RPMI7951 (cell line): ENCODE measurements at regions not wholly inside any gene's neighbourhood (a gene's known extent, or its start where the extent isn't known, plus 50 kb on each side); places are given as distances from the start of the nearest gene placed in this dataset.
"Not testable (repeated sequence)": the region's sequence is repeated elsewhere in the genome, so short reads cannot be mapped to it uniquely, and the experiment has no call there.

Experiments used
- DNase-seq: peaks from one replicate; pipeline ENCODE4 v3.0.0-alpha.2; 2012; ENCODE audit warnings: low read depth

DNA sequence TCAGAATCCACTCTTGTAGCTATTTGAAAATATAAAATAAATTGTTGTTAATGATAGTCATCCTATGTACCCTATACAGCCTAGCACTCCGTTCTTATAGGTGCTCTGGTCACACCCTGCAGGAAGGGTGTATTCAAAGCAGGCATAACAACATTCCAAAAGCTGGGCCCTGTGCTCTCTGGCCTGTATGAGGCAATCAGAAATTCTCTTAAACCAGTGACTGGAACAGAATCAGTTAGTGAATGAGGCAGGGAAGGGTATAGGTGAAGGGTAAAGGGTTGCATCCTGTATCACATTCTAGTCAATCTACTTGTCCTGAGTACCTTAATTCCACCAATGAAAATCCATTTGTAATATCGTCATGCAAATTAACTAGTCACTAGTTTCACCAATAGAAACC is 154.5 kb upstream of the ZNF217 start:
- DNase-seq, result no peak

DNA sequence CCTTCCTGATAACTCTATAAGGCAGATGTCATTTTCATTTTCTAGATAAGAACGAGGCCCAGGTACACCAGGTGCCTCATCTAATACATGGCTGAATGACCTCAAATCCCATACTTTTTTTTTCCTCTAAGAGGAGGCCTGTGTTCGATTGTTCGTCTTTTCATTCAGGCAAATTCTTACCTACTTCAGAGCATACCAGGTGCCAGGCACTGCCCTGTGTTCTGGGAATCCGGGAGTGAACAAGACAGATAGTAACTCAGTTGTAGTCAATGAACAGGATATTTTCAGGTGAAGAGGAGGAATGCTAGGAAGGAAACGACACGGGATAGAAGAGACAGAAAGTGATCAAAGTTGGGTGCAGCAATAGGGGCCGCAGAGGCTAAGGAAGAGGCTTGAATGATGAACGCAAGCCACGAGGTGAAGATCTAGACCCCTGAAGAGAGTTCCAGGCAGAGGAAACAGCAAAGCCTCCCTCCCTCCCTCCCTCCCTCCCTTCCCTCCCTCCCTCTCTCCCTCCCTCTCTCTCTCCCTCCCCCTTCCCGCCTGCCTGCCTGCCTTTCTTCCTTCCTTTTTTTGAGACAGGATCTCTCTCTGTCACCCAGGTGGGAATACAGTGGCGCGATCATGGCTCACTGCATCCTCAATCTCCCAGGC is 150.1 kb upstream of the ZNF217 start:
- DNase-seq, result no peak

DNA sequence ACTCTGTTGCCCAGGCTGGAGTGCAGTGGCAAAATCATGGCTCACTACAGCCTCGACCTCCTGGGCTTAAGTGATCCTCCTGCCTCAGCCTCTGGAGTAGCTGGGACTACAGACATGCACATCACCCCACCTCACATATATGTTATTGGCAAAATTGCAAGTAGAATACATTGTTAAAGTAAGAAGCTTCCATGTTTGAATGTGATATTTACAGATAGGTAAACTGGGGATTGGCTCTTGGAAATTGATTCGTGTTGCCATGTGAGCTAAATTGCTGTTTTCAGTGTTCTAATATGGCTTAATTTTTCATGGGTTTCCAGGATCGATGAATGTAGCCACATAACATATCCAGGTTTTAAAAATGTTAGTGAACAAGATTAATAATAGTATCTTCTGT is 149.0 kb upstream of the ZNF217 start:
- DNase-seq, result no peak

DNA sequence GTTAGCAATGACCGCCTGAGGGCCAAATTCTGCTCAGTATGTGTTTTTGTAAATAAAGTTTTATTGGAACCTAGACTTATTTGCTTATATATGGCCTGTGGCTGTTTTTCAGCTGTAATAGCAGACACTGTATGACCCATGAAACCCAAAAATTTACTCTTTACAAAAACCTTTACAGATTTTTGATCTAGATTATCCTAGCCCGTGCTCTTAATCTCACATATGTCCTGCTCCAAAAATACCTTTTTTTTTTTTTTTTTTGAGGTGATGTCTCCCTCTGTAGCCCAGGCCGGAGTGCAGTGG is 148.0 kb upstream of the ZNF217 start:
- DNase-seq, result no peak

DNA sequence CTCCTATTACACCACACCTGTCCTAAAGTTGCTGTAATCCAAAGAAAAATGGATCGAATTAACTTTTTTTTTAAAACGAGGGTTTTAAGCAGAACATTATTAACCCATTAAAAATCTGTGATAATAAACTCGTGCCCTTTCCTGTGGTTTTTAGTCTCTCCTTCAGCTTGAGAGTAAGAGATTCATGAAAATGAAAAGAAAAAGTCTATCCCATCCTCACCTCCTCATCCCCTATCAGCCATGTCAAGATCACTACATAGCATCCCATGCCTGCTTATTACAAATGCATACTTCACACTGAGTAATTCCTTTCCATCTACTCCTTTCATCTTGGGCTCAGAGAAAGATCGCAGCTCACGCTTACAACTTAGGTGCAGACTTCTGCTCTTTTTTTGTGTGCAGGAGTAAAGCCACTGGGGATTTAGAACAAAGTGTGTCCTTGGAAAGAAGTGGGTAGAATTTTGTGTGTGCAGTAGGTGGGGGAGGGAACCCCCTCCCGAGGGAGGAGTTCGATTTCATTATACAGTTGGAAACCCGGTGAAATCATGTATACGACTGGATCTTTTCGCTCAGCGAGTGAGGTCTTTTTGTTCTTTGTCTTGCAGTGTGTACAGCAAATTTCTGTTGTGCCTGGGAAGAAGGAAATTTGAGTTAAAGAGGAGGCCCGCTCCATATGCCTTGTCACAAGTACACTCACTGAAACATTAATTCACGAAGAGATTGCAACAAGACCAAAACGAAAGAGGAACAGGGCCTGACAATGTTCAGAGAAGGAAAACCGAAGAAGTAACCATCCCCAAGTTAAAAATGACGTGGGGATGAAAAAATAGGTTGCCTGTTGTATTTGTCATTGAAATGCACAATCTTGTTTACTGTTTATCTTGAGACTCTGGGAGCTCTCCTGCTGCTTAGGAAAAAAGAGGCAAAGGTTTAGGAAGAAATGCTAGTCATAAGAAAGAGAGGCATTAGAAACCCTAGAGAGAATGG is 146.5 kb upstream of the ZNF217 start:
- DNase-seq, result peak; percentile 65

DNA sequence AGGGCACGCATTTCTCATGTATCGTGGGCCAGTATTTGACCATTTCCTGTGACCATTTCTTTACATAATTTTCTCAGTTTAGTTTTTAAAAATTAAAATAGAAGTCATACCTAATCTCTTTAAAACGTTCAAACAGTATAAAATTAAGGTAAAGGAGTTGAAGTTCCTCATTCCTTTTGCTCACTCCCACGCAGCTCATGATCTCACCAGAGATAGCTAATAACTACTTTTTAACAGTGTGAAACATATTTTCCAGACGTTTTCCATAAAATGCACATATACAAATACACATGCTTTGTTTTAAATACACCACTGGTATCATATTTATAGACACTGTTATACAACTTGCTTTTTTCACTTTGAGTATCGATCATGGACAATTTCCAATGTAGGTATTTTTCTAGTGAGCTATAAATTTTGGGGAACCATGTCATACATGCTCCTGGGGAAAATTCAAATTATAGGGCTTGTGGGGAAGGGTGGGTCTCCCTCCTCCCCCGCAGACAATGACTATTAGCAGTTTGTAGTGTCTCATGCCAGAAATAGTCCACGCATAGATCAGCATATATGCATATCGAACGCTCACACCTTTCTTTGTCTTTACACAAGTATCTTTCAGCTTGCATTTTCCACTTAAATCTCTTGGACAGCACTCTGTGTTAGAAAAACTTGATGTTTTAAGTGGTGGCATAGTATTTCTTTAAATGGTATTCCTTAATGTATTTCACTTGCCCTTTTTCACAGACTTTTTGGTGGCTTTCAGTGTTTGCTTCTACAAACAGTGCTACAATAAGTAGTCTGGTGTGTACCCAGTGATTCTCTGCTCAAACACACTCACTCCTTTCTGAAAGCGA is 145.5 kb upstream of the ZNF217 start:
- peak; percentile 40 for DNase-seq

DNA sequence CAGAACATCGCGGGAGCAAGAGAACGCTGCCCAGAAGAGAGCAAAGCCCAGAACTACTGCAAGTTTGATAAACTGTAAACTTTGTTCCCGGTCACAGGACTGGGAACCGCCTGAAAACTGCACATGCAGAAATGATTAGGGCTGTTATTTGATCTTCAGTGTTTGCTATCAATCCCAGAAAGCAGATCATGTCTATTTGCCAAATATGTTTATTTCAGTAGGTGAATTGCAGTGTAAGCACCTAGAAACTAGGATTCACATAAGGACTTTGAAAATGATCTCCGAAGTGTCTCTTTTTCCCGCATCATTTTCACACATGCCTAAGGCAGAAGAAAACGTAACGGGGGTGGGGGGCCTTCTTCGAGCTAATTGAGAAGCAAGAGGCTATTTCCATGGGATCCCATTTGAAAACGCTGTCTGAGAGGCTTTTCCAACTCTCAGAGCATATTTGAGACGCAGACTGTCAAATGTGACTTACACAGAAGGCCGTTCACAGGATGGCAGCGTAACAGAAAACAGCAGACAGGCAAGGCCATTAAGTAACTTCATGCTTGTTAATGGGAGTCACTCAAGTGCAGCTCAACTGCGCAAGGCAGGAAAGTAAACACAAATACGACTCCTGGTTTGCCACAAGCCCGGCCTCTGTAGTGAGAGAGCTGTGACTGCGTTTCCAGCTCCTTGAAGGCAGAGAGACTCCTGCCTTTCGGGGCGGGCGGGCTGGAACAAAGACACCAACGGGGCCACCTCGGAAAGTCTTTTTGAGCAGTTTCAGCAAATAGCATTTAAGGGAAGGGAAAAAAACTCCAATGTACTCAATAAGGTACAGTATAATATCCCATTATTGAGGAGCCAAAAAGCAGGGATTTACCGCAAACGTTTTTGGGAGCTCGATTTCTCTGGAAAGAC is 144.7 kb upstream of the ZNF217 start:
- peak; percentile 95 for DNase-seq

DNA sequence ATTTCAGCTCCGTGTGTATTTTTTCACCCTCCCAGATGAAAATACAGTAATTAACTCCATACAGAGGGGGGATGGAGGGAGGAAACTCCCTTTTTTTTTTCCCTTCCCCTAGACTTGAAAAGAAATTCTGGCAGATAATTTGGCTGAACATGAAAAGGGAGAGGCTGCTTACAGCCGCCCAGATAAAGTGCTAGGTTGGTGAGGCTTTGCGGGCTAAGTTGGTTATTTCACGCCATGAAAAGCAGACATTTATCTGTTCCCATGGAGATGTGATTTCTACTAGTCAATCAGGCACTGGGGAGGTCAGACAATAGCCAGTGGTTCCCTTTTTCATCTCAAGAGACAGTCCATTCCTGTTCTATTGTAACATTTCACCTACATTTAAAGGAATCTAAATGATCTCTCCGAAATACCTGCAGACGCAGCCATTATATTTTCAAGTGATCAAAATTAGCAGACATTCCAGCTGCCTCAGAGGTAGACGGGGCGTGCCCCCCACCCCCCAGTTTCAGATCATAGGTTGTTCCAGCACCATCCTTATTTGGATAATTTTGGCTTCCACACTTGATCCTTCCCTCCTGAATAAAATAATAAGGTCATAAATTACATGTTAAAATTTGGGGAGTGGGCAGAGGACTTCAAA is 143.9 kb upstream of the ZNF217 start:
- DNase-seq, result peak; percentile 69

DNA sequence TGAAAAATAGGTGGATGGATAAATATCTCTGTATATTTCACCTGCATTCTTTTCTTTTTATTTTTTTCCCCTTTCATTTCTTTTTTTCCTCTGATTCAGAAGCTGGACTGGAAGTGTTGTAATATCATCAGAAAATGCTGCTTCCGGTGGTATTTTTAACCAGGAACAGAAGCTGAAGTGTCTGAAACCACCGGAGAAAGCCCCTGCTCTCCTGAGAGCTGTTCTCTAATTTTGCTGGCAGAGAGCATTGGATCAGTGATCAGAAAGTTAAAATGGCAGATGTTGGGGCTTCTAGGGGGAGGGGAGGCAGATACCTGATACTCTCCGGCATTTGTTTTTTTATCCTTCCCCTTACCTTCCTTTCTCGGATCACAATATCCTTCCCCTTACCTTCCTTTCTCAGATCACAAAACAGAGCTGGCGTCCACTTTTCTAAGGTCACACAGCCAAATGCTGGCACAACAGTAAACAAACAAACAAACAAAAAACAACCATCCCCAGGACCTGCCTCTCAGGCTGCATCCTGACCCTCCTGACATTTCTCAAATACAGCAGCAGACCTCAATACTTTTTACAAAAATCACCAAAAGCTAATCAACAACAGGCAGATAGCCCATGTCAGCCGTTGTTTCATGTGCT is 143.2 kb upstream of the ZNF217 start:
- peak; percentile 68 for DNase-seq

DNA sequence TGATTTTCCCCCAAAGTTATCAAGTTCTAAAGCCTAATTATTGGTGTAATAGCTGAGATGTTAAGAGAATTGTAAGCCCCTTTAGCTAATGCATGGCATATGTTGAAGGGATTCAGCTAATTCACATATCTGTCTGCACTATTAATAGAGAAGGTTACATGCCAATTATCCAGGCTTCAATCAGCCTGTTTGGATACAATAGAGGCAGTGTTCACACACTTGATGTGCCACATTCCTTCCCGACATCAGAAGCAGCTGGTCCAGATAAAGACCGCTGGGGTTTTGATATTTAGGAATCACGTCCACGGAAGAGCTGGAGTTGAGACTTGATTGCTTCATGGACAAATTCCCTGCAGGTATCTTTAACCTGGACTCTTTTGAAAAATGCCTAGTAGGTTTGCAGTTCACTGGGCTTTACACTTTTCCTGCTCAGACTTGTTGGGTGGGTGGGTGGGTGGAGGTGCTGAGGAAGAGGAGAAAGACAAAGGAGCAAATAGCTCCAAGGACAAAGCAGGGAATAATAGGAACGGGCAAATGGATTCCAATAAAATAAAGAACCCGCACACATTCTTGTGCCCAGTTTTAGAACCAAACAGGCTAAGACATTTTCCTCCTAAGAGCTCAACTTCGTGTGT is 142.6 kb upstream of the ZNF217 start:
- peak; percentile 76 for DNase-seq

DNA sequence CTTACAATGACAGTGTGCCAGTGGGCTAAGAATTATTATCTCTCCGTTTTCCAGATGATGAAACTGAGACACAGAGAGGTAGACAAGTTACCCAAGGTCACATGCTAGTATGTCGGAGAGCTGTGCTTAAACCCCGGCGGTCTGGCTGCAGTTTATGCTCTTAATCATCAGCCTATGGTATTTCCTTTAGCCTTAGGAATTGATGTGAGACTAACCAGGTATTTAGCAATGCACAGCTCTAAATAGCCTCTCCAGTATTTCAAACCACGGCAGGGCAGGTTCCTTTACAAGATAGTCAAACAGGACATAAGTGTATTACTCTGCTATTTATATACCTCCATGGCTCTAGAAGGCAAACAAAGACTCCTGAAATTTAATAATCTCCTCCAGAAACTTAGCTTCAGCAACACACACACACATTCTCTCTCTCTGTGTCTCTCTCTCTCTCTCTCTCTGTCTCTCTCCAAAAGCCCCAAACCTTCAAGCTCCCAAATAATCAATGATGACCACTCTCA is 142.0 kb upstream of the ZNF217 start:
- DNase-seq, result peak; percentile 93

DNA sequence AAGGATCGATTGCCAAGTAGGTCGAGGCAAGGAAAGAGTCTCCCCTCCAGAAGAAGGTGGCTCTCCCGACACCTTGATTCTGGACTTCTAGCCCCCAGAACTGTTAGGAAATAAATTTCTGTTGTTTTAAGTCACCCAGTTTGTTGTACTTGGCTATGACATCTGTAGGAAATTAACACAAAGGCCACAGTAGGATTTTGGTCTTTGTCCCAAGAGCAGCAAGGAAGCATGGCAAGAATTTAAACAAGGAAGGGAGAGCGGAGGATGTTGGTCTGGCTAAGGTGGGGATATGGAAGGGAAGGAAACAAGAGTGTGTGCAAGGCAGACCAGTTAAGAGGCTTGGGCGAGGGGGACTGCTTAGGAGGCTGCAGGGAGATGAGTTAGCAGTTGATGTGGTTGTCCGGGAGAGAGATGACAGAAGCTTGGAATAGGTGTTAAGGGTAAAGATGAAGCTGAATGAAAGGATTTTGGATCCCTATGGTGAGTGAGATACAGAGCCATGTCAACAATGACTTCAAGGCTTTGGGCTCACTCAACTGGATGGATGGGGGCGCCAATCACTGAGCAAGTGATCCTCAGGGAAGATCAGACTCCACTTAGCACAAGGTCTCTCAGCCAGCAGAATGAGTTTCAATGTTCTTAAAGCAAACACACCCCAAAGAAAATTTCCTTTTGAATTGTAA is 140.5 kb upstream of the ZNF217 start:
- DNase-seq, result no peak

DNA sequence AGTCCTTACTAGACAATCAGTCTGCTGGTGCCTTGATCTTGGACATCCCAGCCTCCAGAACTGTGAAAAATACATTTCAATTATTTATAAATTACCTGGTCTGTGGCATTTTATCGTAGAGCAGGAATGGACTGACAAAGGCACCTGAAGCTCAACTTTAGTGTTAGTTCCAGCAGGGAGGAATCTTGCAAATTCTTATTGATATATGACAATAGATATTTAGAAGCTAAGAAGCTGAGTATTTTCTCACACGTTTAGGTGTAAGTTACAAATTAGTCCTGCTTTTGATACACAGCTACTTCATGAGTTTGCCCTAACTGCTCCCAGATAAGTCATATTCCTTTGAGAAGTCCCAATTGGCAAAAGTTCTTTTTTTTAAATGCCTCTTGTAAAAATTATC is 138.0 kb upstream of the ZNF217 start:
- DNase-seq, result no peak

DNA sequence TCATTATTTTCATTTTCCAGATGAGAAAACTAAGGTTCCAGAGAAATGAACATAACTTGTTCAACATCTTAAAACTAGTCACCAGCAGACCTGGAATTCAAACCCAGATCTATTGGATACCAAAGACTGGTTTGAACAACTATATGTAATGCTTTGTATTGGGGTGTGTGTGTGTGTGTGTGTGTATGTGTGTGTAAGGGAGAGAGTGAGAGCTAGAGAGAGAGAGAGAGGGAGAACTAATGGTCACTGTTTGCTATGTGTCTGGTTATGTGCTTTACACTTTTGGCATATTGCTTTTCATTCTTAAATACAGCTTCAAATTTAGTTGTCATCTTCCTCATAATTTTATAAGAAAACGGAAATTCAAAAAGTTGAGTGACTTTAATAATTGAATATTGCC is 134.7 kb upstream of the ZNF217 start:
- DNase-seq, result no peak

DNA sequence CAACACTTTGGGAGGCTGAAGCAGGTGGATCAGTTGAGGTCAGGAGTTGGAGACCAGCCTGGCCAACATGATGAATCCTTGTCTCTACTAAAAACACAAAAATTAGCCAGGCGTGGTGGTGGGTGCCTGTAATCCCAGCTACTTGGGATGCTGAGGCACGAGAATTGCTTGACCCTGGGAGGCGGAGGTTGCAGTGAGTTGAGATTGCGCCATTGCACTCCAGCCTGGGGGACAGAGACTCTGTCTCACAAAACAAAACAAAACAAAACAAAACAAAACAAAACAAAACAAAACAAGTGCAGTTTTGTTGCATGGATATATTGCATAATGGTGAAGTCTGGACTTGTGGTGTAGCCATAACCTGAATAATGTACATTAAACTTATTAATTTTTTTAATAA is 133.6 kb upstream of the ZNF217 start:
- DNase-seq, result not testable (repeated sequence)

DNA sequence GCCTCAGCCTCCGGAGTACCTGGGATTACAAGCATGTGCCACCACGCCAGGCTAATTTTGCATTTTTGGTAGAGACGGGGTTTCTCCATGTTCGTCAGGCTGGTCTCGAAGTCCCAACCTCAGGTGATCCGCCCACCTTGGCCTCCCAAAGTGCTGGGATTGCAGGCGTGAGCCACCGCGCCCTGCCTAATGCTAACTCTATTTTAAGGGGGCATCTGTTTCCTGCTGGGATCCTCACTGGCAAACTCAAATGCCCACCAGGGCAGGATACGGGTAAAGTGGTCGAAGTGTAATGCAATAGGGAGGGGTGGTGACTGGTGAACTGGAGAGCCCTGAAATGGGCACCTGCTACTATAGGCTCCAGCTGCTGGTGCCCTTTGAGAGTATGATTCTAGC is 131.9 kb upstream of the ZNF217 start:
- DNase-seq, result no peak

DNA sequence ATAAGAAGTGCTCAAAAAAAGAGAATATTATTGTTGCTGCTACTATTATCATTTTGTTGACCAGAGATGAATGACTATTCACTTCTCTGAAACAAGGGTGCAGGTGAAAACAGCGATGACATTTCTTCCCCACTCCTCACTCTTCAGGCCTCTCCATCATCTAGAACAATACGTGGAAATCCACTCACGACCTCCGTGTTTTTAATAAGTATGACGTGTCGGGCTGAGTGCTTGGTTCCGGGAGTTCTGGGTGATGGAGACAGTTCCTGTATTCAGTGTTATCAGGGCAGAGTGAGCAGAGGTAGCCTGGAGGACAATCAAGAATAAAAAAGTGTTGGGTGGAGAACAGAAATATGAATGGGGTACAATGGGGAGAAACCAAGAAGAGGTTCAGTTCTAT is 130.0 kb upstream of the ZNF217 start:
- DNase-seq, result no peak

DNA sequence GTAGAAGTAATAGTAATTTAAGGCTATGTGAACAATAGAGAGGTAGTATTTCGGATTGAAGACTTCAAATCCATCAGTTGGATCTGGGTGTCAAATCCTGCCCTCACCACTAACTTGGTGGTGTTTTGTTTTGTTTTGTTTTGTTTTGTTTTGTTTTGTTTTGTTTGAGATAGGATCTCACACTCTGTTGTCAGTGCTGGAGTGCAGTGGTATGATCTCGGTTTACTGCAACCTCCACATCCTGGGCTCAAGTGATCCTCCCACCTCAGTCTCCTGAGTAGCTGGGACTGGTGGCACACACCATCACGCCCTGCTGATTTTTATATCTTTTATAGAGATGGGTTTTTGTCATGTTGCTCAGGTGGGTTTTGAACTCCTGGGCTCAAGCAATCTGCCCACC is 129.4 kb upstream of the ZNF217 start:
- DNase-seq, result no peak

DNA sequence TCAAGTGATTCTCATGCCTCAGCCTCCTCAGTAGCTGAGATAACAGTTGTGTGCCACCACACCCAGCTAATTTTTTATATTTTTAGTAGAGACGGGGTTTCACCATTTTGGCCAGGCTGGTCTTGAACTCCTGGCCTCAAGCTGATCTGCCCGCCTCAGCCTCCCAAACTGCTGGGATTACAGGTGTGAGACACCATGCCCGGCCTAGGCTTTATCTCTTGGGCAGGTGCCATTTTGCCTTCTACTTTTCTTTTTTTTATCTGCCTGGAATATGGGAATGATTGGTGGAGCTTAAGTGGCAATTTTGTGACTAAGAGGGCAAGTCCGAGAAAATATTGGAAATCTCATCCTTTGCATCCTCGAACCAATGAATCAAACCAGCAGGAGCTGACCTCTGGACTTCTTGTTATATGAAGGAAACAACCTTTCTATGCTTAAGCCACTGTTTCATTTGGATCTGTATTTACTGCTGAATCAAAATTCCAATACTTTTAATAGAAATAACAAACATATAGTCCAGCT is 128.9 kb upstream of the ZNF217 start:
- DNase-seq, result no peak
